GM12878 (cell line): ENCODE measurements at regions not wholly inside any gene's neighbourhood (a gene's known extent, or its start where the extent isn't known, plus 50 kb on each side); places are given as distances from the start of the nearest gene placed in this dataset.

Experiments used
- ATAC-seq: fragments of 200-7000 bp; cut with Tn5 transposase; 3 replicates; pipeline ENCODE4 v1.9.1; 2020; ENCODE audit warnings: mild to moderate bottlenecking, moderate library complexity
- BruUV-seq: library from RNA; stranded (reverse); fragments of 400-500 nt; replicated peaks from 2 replicates; lab custom pipeline; 2021; lab: Mats Ljungman, UMichigan
- CTCF ChIA-PET: fragments of 300-600 bp; sonication (Branson Sonifier 250); formaldehyde crosslinking; extraction: SDS; loops from one replicate; lab custom pipeline; 2021; ENCODE audit warnings: inconsistent platforms; lab: Yijun Ruan, JAX
- POLR2A ChIA-PET: fragments of 350-600 bp; formaldehyde crosslinking; extraction: SDS; loops from one replicate; lab custom pipeline; 2021; ENCODE audit warnings: inconsistent platforms; lab: Charles Lee
- RAD21 ChIA-PET: fragments of 300-600 bp; sonication (Branson Sonifier 250); formaldehyde crosslinking; loops from one replicate; lab custom pipeline; 2023; ENCODE audit warnings: antibody characterized with exemption; ENCODE audit not compliant: unreplicated experiment; lab: Charles Lee
- SMC1A ChIA-PET: fragments of 300-600 bp; sonication (Branson Sonifier 250); formaldehyde crosslinking; loops from one replicate; lab custom pipeline; 2023; ENCODE audit not compliant: unreplicated experiment, uncharacterized antibody; lab: Charles Lee
- DNase-seq: peaks from one replicate; pipeline ENCODE4 v3.0.0-alpha.2; 2011; ENCODE audit warnings: low read depth, low spot score
- FAIRE-seq: peaks from 3 replicates; lab custom pipeline; 2011; peaks lifted over from hg19 to GRCh38; lab: Jason Lieb, UNC
- H2AFZ ChIP-seq: 2 replicates; pipeline ENCODE4 v1.6.0; 2011; ENCODE audit warnings: low read depth, low read length, control low read depth; ENCODE audit not compliant: control insufficient read depth
- H3K27ac ChIP-seq: 2 replicates; pipeline ENCODE4 v1.5.1; 2011; ENCODE audit warnings: control low read depth; ENCODE audit not compliant: control insufficient read depth, insufficient read depth
- H3K27me3 ChIP-seq, 2 experiments: replicated peaks in 1 of 2; 2 replicates each; pipeline versions ENCODE4 v1.6.0 to v1.6.1; 2011; ENCODE audit warnings: low read length in 1 of 2; ENCODE audit not compliant: control insufficient read depth in 2 of 2, insufficient read depth in 2 of 2
- H3K36me3 ChIP-seq, 2 experiments: 2 replicates each; pipeline ENCODE4 v1.5.1; 2011; ENCODE audit warnings: low read length in 1 of 2; ENCODE audit not compliant: control insufficient read depth in 2 of 2, insufficient read depth in 2 of 2
- H3K4me1 ChIP-seq: 2 replicates; pipeline ENCODE4 v1.6.1; 2011; ENCODE audit warnings: mild to moderate bottlenecking, low read length, moderate library complexity, mixed read lengths; ENCODE audit not compliant: control insufficient read depth, insufficient read depth
- H3K4me2 ChIP-seq: 2 replicates; pipeline ENCODE4 v1.6.0; 2011; ENCODE audit warnings: control low read depth; ENCODE audit not compliant: control insufficient read depth, insufficient read depth
- H3K4me3 ChIP-seq: fragments of 200-600 bp; sonication (generic); 2 replicates; pipeline ENCODE4 v1.5.1; 2016
- H3K79me2 ChIP-seq: 2 replicates; pipeline ENCODE4 v1.6.0; 2011; ENCODE audit warnings: low read length; ENCODE audit not compliant: control insufficient read depth, insufficient read depth
- H3K9ac ChIP-seq: 2 replicates; pipeline ENCODE4 v1.8.0; 2011; ENCODE audit warnings: low read length, control low read depth, mixed read lengths; ENCODE audit not compliant: control insufficient read depth, insufficient read depth
- H3K9me3 ChIP-seq: replicated peaks from 3 replicates; pipeline ENCODE4 v1.5.1; 2011; ENCODE audit warnings: mild to moderate bottlenecking, low read length; ENCODE audit not compliant: control insufficient read depth, insufficient read depth
- H4K20me1 ChIP-seq: 2 replicates; pipeline ENCODE4 v1.6.0; 2011; ENCODE audit not compliant: control insufficient read depth, insufficient read depth
- BACH1 ChIP-seq: fragments of 450-650 bp; IDR thresholded peaks from 2 replicates; pipeline ENCODE4 v1.6.1; 2017; ENCODE audit warnings: mild to moderate bottlenecking, borderline replicate concordance
- BCL3 ChIP-seq: IDR thresholded peaks from 2 replicates; pipeline ENCODE4 v1.6.1; 2011; ENCODE audit warnings: borderline replicate concordance, low read depth, mild to moderate bottlenecking, moderate library complexity, low read length; ENCODE audit not compliant: insufficient read depth, poor library complexity, severe bottlenecking
- CBX3 ChIP-seq: fragments of 200-600 bp; sonication (generic); IDR thresholded peaks from 2 replicates; pipeline ENCODE4 v1.6.1; 2016; ENCODE audit warnings: low read depth, borderline replicate concordance
- CHD2 ChIP-seq: IDR thresholded peaks from 2 replicates; pipeline ENCODE4 v1.6.1; 2011; ENCODE audit warnings: low read depth, low read length, improper control_type of control experiment, borderline replicate concordance
- E2F8 ChIP-seq: fragments of 450-650 bp; IDR thresholded peaks from 2 replicates; pipeline ENCODE4 v1.6.1; 2018; ENCODE audit warnings: mild to moderate bottlenecking, low read depth, moderate library complexity; ENCODE audit not compliant: partially characterized antibody
- KLF5 ChIP-seq: fragments of 450-650 bp; IDR thresholded peaks from 2 replicates; pipeline ENCODE4 v1.6.1; 2014; ENCODE audit warnings: mild to moderate bottlenecking; ENCODE audit not compliant: partially characterized antibody
- LARP7 ChIP-seq: fragments of 450-650 bp; IDR thresholded peaks from 2 replicates; pipeline ENCODE4 v1.6.1; 2017; ENCODE audit warnings: mild to moderate bottlenecking
- PAX5 ChIP-seq: IDR thresholded peaks from 2 replicates; pipeline ENCODE4 v1.6.1; 2011; ENCODE audit warnings: low read depth, low read length, borderline replicate concordance
- PBX3 ChIP-seq: IDR thresholded peaks from 2 replicates; pipeline ENCODE4 v1.6.1; 2011; ENCODE audit warnings: mild to moderate bottlenecking, low read depth, low read length, moderate library complexity; ENCODE audit not compliant: insufficient replicate concordance
- PML ChIP-seq: IDR thresholded peaks from 2 replicates; pipeline ENCODE4 v1.6.1; 2012; ENCODE audit warnings: low read length, inconsistent platforms
- RELA ChIP-seq: fragments of 450-650 bp; IDR thresholded peaks from 2 replicates; pipeline ENCODE4 v1.8.0; 2014; ENCODE audit warnings: borderline replicate concordance; ENCODE audit not compliant: partially characterized antibody
- SREBF2 ChIP-seq: IDR thresholded peaks from 2 replicates; pipeline ENCODE4 v1.6.1; 2012; ENCODE audit warnings: mild to moderate bottlenecking, low read length
- SUZ12 ChIP-seq: fragments of 200-600 bp; sonication (generic); IDR thresholded peaks from one replicate; pipeline ENCODE4 v1.6.1; 2018; ENCODE audit warnings: antibody characterized with exemption, mild to moderate bottlenecking; ENCODE audit not compliant: unreplicated experiment
- TCF3 ChIP-seq: IDR thresholded peaks from 2 replicates; pipeline ENCODE4 v1.6.1; 2012; ENCODE audit warnings: low read depth, mild to moderate bottlenecking, low read length, borderline replicate concordance; ENCODE audit not compliant: insufficient read depth
- USF2 ChIP-seq: IDR thresholded peaks from 2 replicates; pipeline ENCODE4 v1.6.1; 2011; ENCODE audit warnings: low read depth, low read length, improper control_type of control experiment, borderline replicate concordance
- ZBED1 ChIP-seq: IDR thresholded peaks from 2 replicates; pipeline ENCODE4 v1.6.1; 2016; ENCODE audit warnings: borderline replicate concordance
- WGBS: methylation state at CpG from one replicate; pipeline ENCODE4 v1.1.6; 2016; ENCODE audit warnings: low lambda C conversion rate; ENCODE audit not compliant: insufficient replicate concordance, insufficient coverage; ENCODE audit errors: missing lambda C conversion rate; 5-methylcytosine and 5-hydroxymethylcytosine counted together
- in situ Hi-C: fragments of 300-500 bp; cut with MboI; formaldehyde crosslinking; loops from 9 replicates; pipeline ENCODE4 v1.14.3; 2018; ENCODE audit warnings: mixed read lengths
- intact Hi-C: fragments of 100-400 bp; cut with micrococcal nuclease; formaldehyde crosslinking; loops from one replicate; pipeline ENCODE4 v1.14.2; 2022; ENCODE audit not compliant: unreplicated experiment

- CTCF ChIA-PET = interaction anchor here (0.6 to 1.7 kb wide), 5 partner anchors 25 to 65 kb away, joined by 3 to 7 read pairs (median 3); no protein-coding TSS in a partner anchor
- ATAC-seq = no peak
Observed at GRCh38 chr17:77466140-77466539, 325.4 kb downstream of the SEC14L1 start.

More at GRCh38 chr17:77466140-77466539, 325.4 kb downstream of the SEC14L1 start:
- Histone ChIP-seq H3K9me3 (no peaks in the 10 kb centered on the region), H3K4me1 (peaks cover 66% of the 10 kb centered on the region), H3K27me3 (no peaks in the 10 kb centered on the region), H3K27ac (peak overlapping the region; percentile 85), H3K4me3 (0 out of 2 replicates have a peak overlapping the region, but pooled peaks have one; percentile 36), H4K20me1 (no peaks in the 10 kb centered on the region; the same call in none of the 2 replicates), H3K4me2 (peak overlapping the region; percentile 93), H3K9ac (peak overlapping the region; percentile 65), H2AFZ (no peak overlapping the region), H3K79me2 (peaks cover 91% of the 10 kb centered on the region), H3K36me3 (peaks cover 27 to 30% of the 10 kb centered on the region in 2 experiments)
- ChIA-PET POLR2A (interaction anchor here (0.6 to 2.1 kb wide), 10 partner anchors 8 to 144 kb away, joined by 3 to 16 read pairs (median 6); no protein-coding TSS in a partner anchor), SMC1A (interaction anchor here (1.3 to 2.3 kb wide), 4 partner anchors 8 to 26 kb away, joined by 3 to 11 read pairs (median 6); no protein-coding TSS in a partner anchor), RAD21 (interaction anchor here (0.8 to 1.7 kb wide), 11 partner anchors 8 to 141 kb away, joined by 3 to 8 read pairs (median 5); no protein-coding TSS in a partner anchor)
- intact Hi-C loops = no loop called here
- in situ Hi-C loops = loop anchor here (25.0 kb wide), 1 partner anchor 1204 kb away; the partner anchor contains the start of gene UBALD2
- 51% methylated on average over 13 of the region's 13 CpGs for WGBS
- DNase-seq (no peak), FAIRE-seq (no peak)
- TF ChIP-seq SUZ12 (no peak), E2F8 (no peak), PBX3 (no peak), BCL3 (no peak), PAX5 (no peak), BACH1 (no peak), USF2 (no peak), TCF3 (no peak), RELA (no peak), CBX3 (no peak), KLF5 (no peak), PML (no peak), CHD2 (no peak), ZBED1 (no peak), SREBF2 (no peak), LARP7 (no peak)
- BruUV-seq = no TSS peak
